HG03442 (cell line): ENCODE measurements at regions not wholly inside any gene's neighbourhood (a gene's known extent, or its start where the extent isn't known, plus 50 kb on each side); places are given as distances from the start of the nearest gene placed in this dataset.

Source experiments
- ATAC-seq: cut with Tn5 transposase; IDR thresholded peaks from one replicate; pipeline ENCODE4 v1.9.1; 2021; ENCODE audit warnings: mild to moderate bottlenecking, moderate library complexity; ENCODE audit not compliant: unreplicated experiment

GRCh38 chr1:224486801-224487583 is 52.4 kb upstream of the WDR26 start:
- no peak for ATAC-seq

GRCh38 chr1:224488806-224489499 is 54.4 kb upstream of the WDR26 start:
- ATAC-seq = no peak

- ATAC-seq = no peak
These were observed 55.2 kb upstream of the WDR26 start for GRCh38 chr1:224489534-224490365.

- ATAC-seq = no peak
These were observed 56.2 kb upstream of the WDR26 start for GRCh38 chr1:224490549-224491537.

GRCh38 chr1:224492015-224492414 is 57.4 kb upstream of the WDR26 start:
- ATAC-seq = no peak

GRCh38 chr1:224492632-224493031 is 58.0 kb upstream of the WDR26 start:
- ATAC-seq = no peak

- ATAC-seq = no peak
These were observed 58.7 kb upstream of the WDR26 start for GRCh38 chr1:224493269-224493668.

- ATAC-seq = no peak
These were observed 59.7 kb upstream of the WDR26 start for GRCh38 chr1:224494343-224494742.

GRCh38 chr1:224495866-224496265 is 61.3 kb upstream of the WDR26 start:
- no peak for ATAC-seq

- ATAC-seq = no peak
These were observed 62.2 kb upstream of the WDR26 start for GRCh38 chr1:224496826-224497225.

- peak; percentile 96 for ATAC-seq
These were observed 63.3 kb upstream of the WDR26 start for GRCh38 chr1:224497714-224498573.

GRCh38 chr1:224498574-224499170 is 64.1 kb upstream of the WDR26 start:
- peak; percentile 0 for ATAC-seq

- ATAC-seq = no peak
These were observed 64.6 kb upstream of the WDR26 start for GRCh38 chr1:224499204-224499603.

GRCh38 chr1:224500796-224501195 is 66.2 kb upstream of the WDR26 start:
- no peak for ATAC-seq

- no peak for ATAC-seq
These were observed 67.2 kb upstream of the WDR26 start for GRCh38 chr1:224501836-224502235.

GRCh38 chr1:224502459-224503160 is 68.0 kb upstream of the WDR26 start:
- no peak for ATAC-seq

- peak; percentile 89 for ATAC-seq
These were observed 68.8 kb upstream of the WDR26 start for GRCh38 chr1:224503161-224504118.
